HL-60 (cell line): ENCODE measurements at regions not wholly inside any gene's neighbourhood (a gene's known extent, or its start where the extent isn't known, plus 50 kb on each side); places are given as distances from the start of the nearest gene placed in this dataset.

Experiments
- POLR2AphosphoS5 ChIP-seq: IDR thresholded peaks from 2 replicates; pipeline ENCODE4 v1.6.1; 2012; ENCODE audit warnings: low read depth
- SPI1 ChIP-seq: IDR thresholded peaks from 2 replicates; pipeline ENCODE4 v1.6.1; 2012; ENCODE audit warnings: low read depth, mild to moderate bottlenecking, borderline replicate concordance
- TF ChIP-seq, protein P1 (sequence below): IDR thresholded peaks from one replicate; pipeline ENCODE4 v1.5.1; 2011; ENCODE audit warnings: low read length, control low read depth, inconsistent platforms; ENCODE audit not compliant: insufficient read depth

DNA sequence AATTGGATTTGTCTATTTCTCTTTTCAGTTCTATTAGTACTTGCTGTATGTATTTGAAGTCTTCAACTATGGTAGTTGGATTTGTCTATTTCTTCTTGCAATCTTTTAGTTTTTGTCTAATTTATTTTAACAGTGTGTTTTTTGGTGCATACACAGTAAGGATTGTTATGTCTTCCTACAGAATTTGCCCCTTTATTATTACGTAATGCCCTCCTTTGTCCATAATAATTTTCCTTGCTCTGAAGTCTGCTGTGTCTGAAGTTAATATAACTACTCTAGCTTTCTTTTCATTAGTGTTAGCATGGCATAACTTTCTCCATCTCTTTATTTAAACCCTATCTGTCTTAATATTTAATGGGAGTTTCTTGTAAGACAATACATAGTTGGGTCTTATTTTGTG is 105.1 kb upstream of the STT3B start:
- TF ChIP-seq, protein P1, sequence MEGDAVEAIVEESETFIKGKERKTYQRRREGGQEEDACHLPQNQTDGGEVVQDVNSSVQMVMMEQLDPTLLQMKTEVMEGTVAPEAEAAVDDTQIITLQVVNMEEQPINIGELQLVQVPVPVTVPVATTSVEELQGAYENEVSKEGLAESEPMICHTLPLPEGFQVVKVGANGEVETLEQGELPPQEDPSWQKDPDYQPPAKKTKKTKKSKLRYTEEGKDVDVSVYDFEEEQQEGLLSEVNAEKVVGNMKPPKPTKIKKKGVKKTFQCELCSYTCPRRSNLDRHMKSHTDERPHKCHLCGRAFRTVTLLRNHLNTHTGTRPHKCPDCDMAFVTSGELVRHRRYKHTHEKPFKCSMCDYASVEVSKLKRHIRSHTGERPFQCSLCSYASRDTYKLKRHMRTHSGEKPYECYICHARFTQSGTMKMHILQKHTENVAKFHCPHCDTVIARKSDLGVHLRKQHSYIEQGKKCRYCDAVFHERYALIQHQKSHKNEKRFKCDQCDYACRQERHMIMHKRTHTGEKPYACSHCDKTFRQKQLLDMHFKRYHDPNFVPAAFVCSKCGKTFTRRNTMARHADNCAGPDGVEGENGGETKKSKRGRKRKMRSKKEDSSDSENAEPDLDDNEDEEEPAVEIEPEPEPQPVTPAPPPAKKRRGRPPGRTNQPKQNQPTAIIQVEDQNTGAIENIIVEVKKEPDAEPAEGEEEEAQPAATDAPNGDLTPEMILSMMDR = no peak
- no peak for TF ChIP-seq SPI1
- TF ChIP-seq POLR2AphosphoS5 = no peak
